GM19463 (cell line): ENCODE measurements at regions not wholly inside any gene's neighbourhood (a gene's known extent, or its start where the extent isn't known, plus 50 kb on each side); places are given as distances from the start of the nearest gene placed in this dataset.

ENCODE experiments used
- ATAC-seq: cut with Tn5 transposase; IDR thresholded peaks from one replicate; pipeline ENCODE4 v1.9.1; 2021; ENCODE audit warnings: mild to moderate bottlenecking, moderate library complexity; ENCODE audit not compliant: unreplicated experiment

- no peak for ATAC-seq
Measured at GRCh38 chr1:67632811-67633655, 52.0 kb upstream of the GADD45A start.

GRCh38 chr1:67634396-67634935, 50.5 kb upstream of the GADD45A start:
- no peak for ATAC-seq

GRCh38 chr1:67635055-67635809, 49.8 kb upstream of the GADD45A start:
- ATAC-seq = no peak
